ENCODE measurements at regions not wholly inside any gene's neighbourhood (a gene's known extent, or its start where the extent isn't known, plus 50 kb on each side); places are given as distances from the start of the nearest gene placed in this dataset.

GRCh38 chr2:19458427-19459003 lies 100.1 kb upstream of the OSR1 start:
- Histone ChIP-seq H3K4me1 (ENCODE audit: control insufficient read depth, insufficient read depth, low read length) (no peaks in the 10 kb centered on the region), H3K36me3 (ENCODE audit: control insufficient read depth in 2 of 2, insufficient read depth in 1 of 2, low read length in 2 of 2) (no peaks in the 10 kb centered on the region), H3K9me3 (ENCODE audit: control insufficient read depth, insufficient read depth, low read depth, low read length) (no peaks in the 10 kb centered on the region), H3K27ac (ENCODE audit: extremely low read depth, low read depth, low read length) (no peak overlapping the region), H3K4me3 (ENCODE audit: low read depth, low read length) (no peak overlapping the region)
- CTCF ChIA-PET, result no interaction called here
- no peak for TF ChIP-seq MZF1 (tag by site-specific recombination; IDR thresholded peaks at IDR 0.05; ENCODE audit: borderline replicate concordance)
- TF ChIP-seq ZNF223 (tag by site-specific recombination; IDR thresholded peaks at IDR 0.05), result no peak
- POLR2A ChIA-PET, result no interaction called here

- ChIA-PET CTCF (no interaction called here), POLR2A (no interaction called here)
- Histone ChIP-seq H3K27ac (ENCODE audit: extremely low read depth, low read depth, low read length) (no peak overlapping the region), H3K4me3 (ENCODE audit: low read depth, low read length) (no peak overlapping the region), H3K36me3 (ENCODE audit: control insufficient read depth in 2 of 2, insufficient read depth in 1 of 2, low read length in 2 of 2) (no peaks in the 10 kb centered on the region), H3K4me1 (ENCODE audit: control insufficient read depth, insufficient read depth, low read length) (no peaks in the 10 kb centered on the region), H3K9me3 (ENCODE audit: control insufficient read depth, insufficient read depth, low read depth, low read length) (no peaks in the 10 kb centered on the region)
- TF ChIP-seq, protein P1, sequence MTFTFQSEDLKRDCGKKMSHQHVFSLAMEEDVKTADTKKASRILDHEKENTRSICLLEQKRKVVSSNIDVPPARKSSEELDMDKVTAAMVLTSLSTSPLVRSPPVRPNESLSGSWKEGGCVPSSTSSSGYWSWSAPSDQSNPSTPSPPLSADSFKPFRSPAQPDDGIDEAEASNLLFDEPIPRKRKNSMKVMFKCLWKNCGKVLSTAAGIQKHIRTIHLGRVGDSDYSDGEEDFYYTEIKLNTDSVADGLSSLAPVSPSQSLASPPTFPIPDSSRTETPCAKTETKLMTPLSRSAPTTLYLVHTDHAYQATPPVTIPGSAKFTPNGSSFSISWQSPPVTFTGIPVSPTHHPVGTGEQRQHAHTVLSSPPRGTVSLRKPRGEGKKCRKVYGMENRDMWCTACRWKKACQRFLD (tag by site-specific recombination; IDR thresholded peaks at IDR 0.05), result no peak
- TF ChIP-seq ZNF354C (tag by site-specific recombination; IDR thresholded peaks at IDR 0.05; ENCODE audit: borderline replicate concordance, low read depth), result no peak
- TF ChIP-seq KLF7 (tag by site-specific recombination; IDR thresholded peaks at IDR 0.05; ENCODE audit: borderline replicate concordance), result no peak
- TF ChIP-seq ZNF324 (tag by site-specific recombination; IDR thresholded peaks at IDR 0.05), result no peak
- TF ChIP-seq ZNF114 (tag by site-specific recombination; IDR thresholded peaks at IDR 0.05), result no peak
- no peak for TF ChIP-seq ZNF366 (tag by site-specific recombination; conservative IDR thresholded peaks at IDR 0.05)
These were observed 99.4 kb upstream of the OSR1 start for GRCh38 chr2:19457809-19458208.

GRCh38 chr2:19456705-19457309 lies 98.4 kb upstream of the OSR1 start:
- Histone ChIP-seq H3K36me3 (ENCODE audit: control insufficient read depth in 2 of 2, insufficient read depth in 1 of 2, low read length in 2 of 2) (no peaks in the 10 kb centered on the region), H3K4me1 (ENCODE audit: control insufficient read depth, insufficient read depth, low read length) (no peaks in the 10 kb centered on the region), H3K27ac (ENCODE audit: extremely low read depth, low read depth, low read length) (no peak overlapping the region), H3K9me3 (ENCODE audit: control insufficient read depth, insufficient read depth, low read depth, low read length) (no peaks in the 10 kb centered on the region), H3K4me3 (ENCODE audit: low read depth, low read length) (no peak overlapping the region)
- TF ChIP-seq ZNF10 (tag by site-specific recombination; IDR thresholded peaks at IDR 0.05), result no peak
- TF ChIP-seq KLF16 (tag by site-specific recombination; IDR thresholded peaks at IDR 0.05), result no peak
- TF ChIP-seq, protein P1 (tag by site-specific recombination; IDR thresholded peaks at IDR 0.05), result no peak
- TF ChIP-seq ZNF843 (tag by site-specific recombination; IDR thresholded peaks at IDR 0.05), result no peak
- no peak for TF ChIP-seq GLI4 (tag by site-specific recombination; IDR thresholded peaks at IDR 0.05)
- TF ChIP-seq ZNF792 (tag by site-specific recombination; IDR thresholded peaks at IDR 0.05), result no peak
- no peak for TF ChIP-seq REPIN1 (tag by site-specific recombination; IDR thresholded peaks at IDR 0.05; ENCODE audit: low read depth)
- TF ChIP-seq ZNF366 (tag by site-specific recombination; conservative IDR thresholded peaks at IDR 0.05), result no peak
- TF ChIP-seq ZNF416 (tag by site-specific recombination; IDR thresholded peaks at IDR 0.05), result no peak
- no peak for TF ChIP-seq ZNF837 (tag by site-specific recombination; IDR thresholded peaks at IDR 0.05)
- no peak for TF ChIP-seq ZNF311 (tag by site-specific recombination; IDR thresholded peaks at IDR 0.05; ENCODE audit: borderline replicate concordance)
- no peak for TF ChIP-seq ZSCAN23 (tag by site-specific recombination; IDR thresholded peaks at IDR 0.05)
- TF ChIP-seq ZFP3 (tag by site-specific recombination; IDR thresholded peaks at IDR 0.05; ENCODE audit: low read depth), result no peak
- TF ChIP-seq, protein P2, sequence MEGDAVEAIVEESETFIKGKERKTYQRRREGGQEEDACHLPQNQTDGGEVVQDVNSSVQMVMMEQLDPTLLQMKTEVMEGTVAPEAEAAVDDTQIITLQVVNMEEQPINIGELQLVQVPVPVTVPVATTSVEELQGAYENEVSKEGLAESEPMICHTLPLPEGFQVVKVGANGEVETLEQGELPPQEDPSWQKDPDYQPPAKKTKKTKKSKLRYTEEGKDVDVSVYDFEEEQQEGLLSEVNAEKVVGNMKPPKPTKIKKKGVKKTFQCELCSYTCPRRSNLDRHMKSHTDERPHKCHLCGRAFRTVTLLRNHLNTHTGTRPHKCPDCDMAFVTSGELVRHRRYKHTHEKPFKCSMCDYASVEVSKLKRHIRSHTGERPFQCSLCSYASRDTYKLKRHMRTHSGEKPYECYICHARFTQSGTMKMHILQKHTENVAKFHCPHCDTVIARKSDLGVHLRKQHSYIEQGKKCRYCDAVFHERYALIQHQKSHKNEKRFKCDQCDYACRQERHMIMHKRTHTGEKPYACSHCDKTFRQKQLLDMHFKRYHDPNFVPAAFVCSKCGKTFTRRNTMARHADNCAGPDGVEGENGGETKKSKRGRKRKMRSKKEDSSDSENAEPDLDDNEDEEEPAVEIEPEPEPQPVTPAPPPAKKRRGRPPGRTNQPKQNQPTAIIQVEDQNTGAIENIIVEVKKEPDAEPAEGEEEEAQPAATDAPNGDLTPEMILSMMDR (tag by site-specific recombination; IDR thresholded peaks at IDR 0.05), result no peak
- TF ChIP-seq ZNF48 (tag by site-specific recombination; IDR thresholded peaks at IDR 0.05), result no peak
- no peak for TF ChIP-seq ZNF223 (tag by site-specific recombination; IDR thresholded peaks at IDR 0.05)
- ChIA-PET CTCF (interaction anchor here (0.6 kb wide), 1 partner anchor 106 kb away, joined by 4 read pairs; no protein-coding TSS in a partner anchor), POLR2A (no interaction called here)
